Liver (tissue), 8 donors: ENCODE measurements at regions not wholly inside any gene's neighbourhood (a gene's known extent, or its start where the extent isn't known, plus 50 kb on each side); places are given as distances from the start of the nearest gene placed in this dataset.

ENCODE experiments used
- DNase-seq: peaks from one replicate; pipeline ENCODE4 v3.0.0-alpha.2; 2017; ENCODE audit warnings: low spot score
- H3K27ac ChIP-seq, 2 donors: one replicate each; pipeline ENCODE4 v1.7.0; 2013; ENCODE audit warnings: inconsistent platforms in 2 of 2, low read length in 2 of 2, control low read depth in 1 of 2, low read depth in 1 of 2, mild to moderate bottlenecking in 1 of 2
- H3K27me3 ChIP-seq, 4 donors: one replicate each; pipeline versions ENCODE4 v1.6.1 to v1.7.0; 2013; ENCODE audit warnings: low read length in 3 of 4, inconsistent platforms in 1 of 4, mild to moderate bottlenecking in 1 of 4, moderate library complexity in 1 of 4; ENCODE audit not compliant: control insufficient read depth in 4 of 4, insufficient read depth in 4 of 4
- H3K36me3 ChIP-seq, 4 donors: one replicate each; pipeline versions ENCODE4 v1.6.1 to v1.7.0; 2013; ENCODE audit warnings: low read length in 3 of 4, mild to moderate bottlenecking in 3 of 4, low read depth in 1 of 4, moderate library complexity in 1 of 4; ENCODE audit not compliant: control insufficient read depth in 4 of 4, insufficient read depth in 3 of 4
- H3K4me1 ChIP-seq, 4 donors: one replicate each; pipeline versions ENCODE4 v1.6.1 to v1.7.0; 2013; ENCODE audit warnings: low read length in 3 of 4, mild to moderate bottlenecking in 3 of 4, moderate library complexity in 1 of 4; ENCODE audit not compliant: control insufficient read depth in 4 of 4, insufficient read depth in 4 of 4
- H3K4me3 ChIP-seq, 3 donors: one replicate each; pipeline versions ENCODE4 v1.6.1 to v1.7.0; 2013; ENCODE audit warnings: low read length in 3 of 3, control low read depth in 1 of 3, low read depth in 1 of 3, mild to moderate bottlenecking in 1 of 3
- H3K9ac ChIP-seq, 2 donors: one replicate each; pipeline ENCODE4 v1.7.0; 2013; ENCODE audit warnings: low read length in 2 of 2, mild to moderate bottlenecking in 2 of 2, moderate library complexity in 2 of 2, control low read depth in 1 of 2, low read depth in 1 of 2
- H3K9me3 ChIP-seq, 4 donors: one replicate each; pipeline versions ENCODE4 v1.6.1 to v1.7.0; 2013; ENCODE audit warnings: low read length in 3 of 4; ENCODE audit not compliant: control insufficient read depth in 4 of 4
- EGR1 ChIP-seq, 2 donors: IDR thresholded peaks; 2 replicates each; pipeline ENCODE4 v1.6.1; 2016 to 2018; ENCODE audit warnings: antibody characterized with exemption in 2 of 2, low read depth in 2 of 2
- FOXA1 ChIP-seq: IDR thresholded peaks from 2 replicates; pipeline ENCODE4 v1.6.1; 2016; ENCODE audit warnings: antibody characterized with exemption
- GABPA ChIP-seq, 2 donors: IDR thresholded peaks in 1 of 2; conservative IDR thresholded peaks in 1 of 2; 2 replicates each; pipeline ENCODE4 v1.6.1; 2016; ENCODE audit warnings: antibody characterized with exemption in 2 of 2, mild to moderate bottlenecking in 1 of 2, moderate library complexity in 1 of 2
- HNF4A ChIP-seq, 2 donors: conservative IDR thresholded peaks; 2 replicates each; pipeline ENCODE4 v1.6.1; 2016; ENCODE audit warnings: antibody characterized with exemption in 2 of 2, mild to moderate bottlenecking in 2 of 2
- HNF4G ChIP-seq: IDR thresholded peaks from 2 replicates; pipeline ENCODE4 v1.6.1; 2016; ENCODE audit warnings: antibody characterized with exemption
- JUND ChIP-seq, 2 donors: IDR thresholded peaks; 2 replicates each; pipeline ENCODE4 v1.6.1; 2016; ENCODE audit warnings: antibody characterized with exemption in 2 of 2
- MAX ChIP-seq: IDR thresholded peaks from 2 replicates; pipeline ENCODE4 v1.6.1; 2016; ENCODE audit warnings: antibody characterized with exemption
- NR2F2 ChIP-seq: IDR thresholded peaks from 2 replicates; pipeline ENCODE4 v1.6.1; 2016; ENCODE audit warnings: antibody characterized with exemption
- RAD21 ChIP-seq, 2 donors: IDR thresholded peaks; 2 replicates each; pipeline ENCODE4 v1.6.1; 2016; ENCODE audit warnings: antibody characterized with exemption in 2 of 2, mild to moderate bottlenecking in 2 of 2
- REST ChIP-seq: IDR thresholded peaks from 2 replicates; pipeline ENCODE4 v1.6.1; 2016; ENCODE audit warnings: antibody characterized with exemption, mild to moderate bottlenecking
- RXRA ChIP-seq, 2 donors: IDR thresholded peaks; 2 replicates each; pipeline ENCODE4 v1.6.1; 2017 to 2018; ENCODE audit warnings: antibody characterized with exemption in 2 of 2, mild to moderate bottlenecking in 1 of 2
- SP1 ChIP-seq: IDR thresholded peaks from 2 replicates; pipeline ENCODE4 v1.6.1; 2018; ENCODE audit warnings: antibody characterized with exemption, mild to moderate bottlenecking
- TAF1 ChIP-seq: conservative IDR thresholded peaks from 2 replicates; pipeline ENCODE4 v1.6.1; 2016; ENCODE audit warnings: antibody characterized with exemption, mild to moderate bottlenecking
- YY1 ChIP-seq: IDR thresholded peaks from 2 replicates; pipeline ENCODE4 v1.6.1; 2016; ENCODE audit warnings: antibody characterized with exemption, mild to moderate bottlenecking
- WGBS: extraction: QIAGEN DNeasy Blood & Tissue Kit; methylation state at CpG from one replicate; pipeline ENCODE4 v1.1.7; 2013; 5-methylcytosine and 5-hydroxymethylcytosine counted together
- TF ChIP-seq, protein P1 (sequence below): fragments of 150-350 bp; IDR thresholded peaks from 2 replicates; pipeline ENCODE4 v1.5.1; 2017; ENCODE audit warnings: improper control_type of control experiment, low read depth, low read length; ENCODE audit not compliant: missing input control
- donor health status: healthy.
- donor health status: healthy.
- donor health status: healthy.
- donor health status: healthy.
- donor health status: healthy.

- TF ChIP-seq REST (no peak), TAF1 (no peak), SP1 (no peak), MAX (no peak)
These were observed 1307.8 kb upstream of the RAG2 start (continued) for GRCh38 chr11:37905707-37906417.

GRCh38 chr11:37896016-37896415 lies 1298.0 kb upstream of the RAG2 start:
- Histone ChIP-seq H3K9me3 (peaks cover 4 to 9% (median 6%) of the 10 kb centered on the region in 4 donors), H3K36me3 (no peaks in the 10 kb centered on the region), H3K4me1 (no peaks in the 10 kb centered on the region), H3K27me3 (no peaks in the 10 kb centered on the region), H3K4me3 (no peak overlapping the region), H3K9ac (no peak overlapping the region), H3K27ac (no peak overlapping the region)
- TF ChIP-seq EGR1 (IDR thresholded peaks at IDR 0.05; ENCODE audit: low read depth in 2 of 2) (no peak), YY1 (no peak), FOXA1 (no peak), REST (no peak), SP1 (no peak), RXRA (IDR thresholded peaks at IDR 0.05) (no peak), RAD21 (IDR thresholded peaks at IDR 0.05) (no peak), TAF1 (no peak), HNF4A (conservative IDR thresholded peaks at IDR 0.05) (no peak), NR2F2 (no peak), HNF4G (no peak), GABPA (IDR thresholded peaks at IDR 0.05 in 1 of 2, conservative IDR thresholded peaks at IDR 0.05 in 1 of 2) (no peak)
- DNase-seq, result no peak

DNA sequence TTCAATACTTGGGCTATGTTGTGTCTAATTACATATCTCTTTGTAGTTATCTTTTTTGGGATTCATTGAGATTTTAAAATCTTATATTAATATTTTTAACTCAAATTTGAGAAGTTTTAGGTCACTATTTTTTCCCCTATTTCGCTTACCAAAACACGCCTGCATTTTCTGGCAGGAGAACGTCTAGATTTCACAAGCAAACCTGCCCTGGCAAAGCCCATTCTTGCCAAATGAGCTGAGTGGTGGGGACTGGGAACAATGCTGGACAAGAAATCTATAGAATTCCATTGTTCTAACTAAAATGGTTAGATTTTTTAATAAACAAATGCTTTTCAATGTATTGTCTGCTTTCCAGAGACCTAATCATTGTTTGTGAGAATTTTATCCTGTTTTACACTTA lies 1283.7 kb upstream of the RAG2 start:
- H3K4me3 ChIP-seq, result no peak overlapping the region
- H3K9me3 ChIP-seq, result no peaks in the 10 kb centered on the region
- no peak for DNase-seq
- no peaks in the 10 kb centered on the region for H3K4me1 ChIP-seq
- H3K27me3 ChIP-seq, result no peaks in the 10 kb centered on the region
- no peak overlapping the region for H3K27ac ChIP-seq
- H3K36me3 ChIP-seq, result no peaks in the 10 kb centered on the region
- H3K9ac ChIP-seq, result no peak overlapping the region
- WGBS, result 70% methylated on average over 3 of the region's 3 CpGs
- TF ChIP-seq, protein P1, sequence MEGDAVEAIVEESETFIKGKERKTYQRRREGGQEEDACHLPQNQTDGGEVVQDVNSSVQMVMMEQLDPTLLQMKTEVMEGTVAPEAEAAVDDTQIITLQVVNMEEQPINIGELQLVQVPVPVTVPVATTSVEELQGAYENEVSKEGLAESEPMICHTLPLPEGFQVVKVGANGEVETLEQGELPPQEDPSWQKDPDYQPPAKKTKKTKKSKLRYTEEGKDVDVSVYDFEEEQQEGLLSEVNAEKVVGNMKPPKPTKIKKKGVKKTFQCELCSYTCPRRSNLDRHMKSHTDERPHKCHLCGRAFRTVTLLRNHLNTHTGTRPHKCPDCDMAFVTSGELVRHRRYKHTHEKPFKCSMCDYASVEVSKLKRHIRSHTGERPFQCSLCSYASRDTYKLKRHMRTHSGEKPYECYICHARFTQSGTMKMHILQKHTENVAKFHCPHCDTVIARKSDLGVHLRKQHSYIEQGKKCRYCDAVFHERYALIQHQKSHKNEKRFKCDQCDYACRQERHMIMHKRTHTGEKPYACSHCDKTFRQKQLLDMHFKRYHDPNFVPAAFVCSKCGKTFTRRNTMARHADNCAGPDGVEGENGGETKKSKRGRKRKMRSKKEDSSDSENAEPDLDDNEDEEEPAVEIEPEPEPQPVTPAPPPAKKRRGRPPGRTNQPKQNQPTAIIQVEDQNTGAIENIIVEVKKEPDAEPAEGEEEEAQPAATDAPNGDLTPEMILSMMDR, result no peak
- TF ChIP-seq HNF4G (no peak), MAX (no peak), TAF1 (no peak), JUND (IDR thresholded peaks at IDR 0.05) (no peak), EGR1 (IDR thresholded peaks at IDR 0.05; ENCODE audit: low read depth in 2 of 2) (no peak), GABPA (IDR thresholded peaks at IDR 0.05 in 1 of 2, conservative IDR thresholded peaks at IDR 0.05 in 1 of 2) (no peak), NR2F2 (no peak), RXRA (IDR thresholded peaks at IDR 0.05) (no peak), RAD21 (IDR thresholded peaks at IDR 0.05) (no peak), YY1 (no peak), HNF4A (conservative IDR thresholded peaks at IDR 0.05) (no peak), REST (no peak)
